ENCODE measurements at regions not wholly inside any gene's neighbourhood (a gene's known extent, or its start where the extent isn't known, plus 50 kb on each side); places are given as distances from the start of the nearest gene placed in this dataset.
A peak's percentile ranks its signal among the peaks of the same experiment; 100 is the strongest.

- BruUV-seq (replicated peaks): no TSS peak
- Mint-ChIP-seq H3K4me1 (ENCODE audit: low read depth, unreplicated experiment) (peaks cover 26% of the 10 kb centered on the region), H3K9me3 (ENCODE audit: low read depth, unreplicated experiment) (no peaks in the 10 kb centered on the region), H3K27ac (ENCODE audit: unreplicated experiment) (peak overlapping the region; percentile 46), H3K27me3 (ENCODE audit: unreplicated experiment) (no peaks in the 10 kb centered on the region), H3K4me3 (ENCODE audit: low read depth, unreplicated experiment) (no peak overlapping the region), H3K36me3 (ENCODE audit: insufficient read depth, unreplicated experiment) (no peaks in the 10 kb centered on the region)
- CTCF ChIA-PET: interaction anchor here (0.6 kb wide), 1 partner anchor 12 kb away, joined by 5 read pairs; no protein-coding TSS in a partner anchor
- no peak for DNase-seq
- TF ChIP-seq CTCF (IDR thresholded peaks at IDR 0.05; ENCODE audit: unreplicated experiment): no peak
- intact Hi-C loops (cut with micrococcal nuclease; ENCODE audit: unreplicated experiment): loop anchor here (10.0 kb wide), 1 partner anchor 281 kb away; no protein-coding TSS in a partner anchor
Observed at GRCh38 chr6:134455319-134455718, 137.4 kb upstream of the SGK1 start.

GRCh38 chr6:134454794-134455193, 136.9 kb upstream of the SGK1 start:
- no TSS peak for BruUV-seq (replicated peaks)
- Mint-ChIP-seq H3K9me3 (ENCODE audit: low read depth, unreplicated experiment) (no peaks in the 10 kb centered on the region), H3K4me3 (ENCODE audit: low read depth, unreplicated experiment) (peak overlapping the region; percentile 42), H3K27me3 (ENCODE audit: unreplicated experiment) (no peaks in the 10 kb centered on the region), H3K36me3 (ENCODE audit: insufficient read depth, unreplicated experiment) (no peaks in the 10 kb centered on the region), H3K27ac (ENCODE audit: unreplicated experiment) (peak overlapping the region; percentile 46), H3K4me1 (ENCODE audit: low read depth, unreplicated experiment) (peaks cover 26% of the 10 kb centered on the region)
- no peak for TF ChIP-seq CTCF (IDR thresholded peaks at IDR 0.05; ENCODE audit: unreplicated experiment)
- CTCF ChIA-PET: no interaction called here
- intact Hi-C loops (cut with micrococcal nuclease; ENCODE audit: unreplicated experiment): loop anchor here (5.0 to 10.0 kb wide), 2 partner anchors 38 to 280 kb away; no protein-coding TSS in a partner anchor
- DNase-seq: no peak

- peak; percentile 49 for DNase-seq
- H3K36me3 Mint-ChIP-seq (ENCODE audit: insufficient read depth, unreplicated experiment): no peaks in the 10 kb centered on the region
- TF ChIP-seq CTCF (IDR thresholded peaks at IDR 0.05; ENCODE audit: unreplicated experiment): no peak
- BruUV-seq (replicated peaks): no TSS peak
- H3K4me1 Mint-ChIP-seq (ENCODE audit: low read depth, unreplicated experiment): peaks cover 26% of the 10 kb centered on the region
- no peaks in the 10 kb centered on the region for H3K27me3 Mint-ChIP-seq (ENCODE audit: unreplicated experiment)
- intact Hi-C loops (cut with micrococcal nuclease; ENCODE audit: unreplicated experiment): loop anchor here (5.0 to 10.0 kb wide), 2 partner anchors 38 to 279 kb away; no protein-coding TSS in a partner anchor
- peak overlapping the region; percentile 42 for H3K4me3 Mint-ChIP-seq (ENCODE audit: low read depth, unreplicated experiment)
- peak overlapping the region; percentile 19 for H3K27ac Mint-ChIP-seq (ENCODE audit: unreplicated experiment)
- no peaks in the 10 kb centered on the region for H3K9me3 Mint-ChIP-seq (ENCODE audit: low read depth, unreplicated experiment)
- CTCF ChIA-PET: interaction anchor here (0.7 to 1.5 kb wide), 3 partner anchors 11 to 1060 kb away, joined by 3 to 6 read pairs (median 3); no protein-coding TSS in a partner anchor
Observed at GRCh38 chr6:134453792-134454510, 136.0 kb upstream of the SGK1 start.

- TF ChIP-seq CTCF (IDR thresholded peaks at IDR 0.05; ENCODE audit: unreplicated experiment): no peak
- no peak overlapping the region for H3K4me3 Mint-ChIP-seq (ENCODE audit: low read depth, unreplicated experiment)
- no peak for DNase-seq
- H3K27ac Mint-ChIP-seq (ENCODE audit: unreplicated experiment): no peak overlapping the region
- no TSS peak for BruUV-seq (replicated peaks)
- CTCF ChIA-PET: interaction anchor here (1.5 kb wide), 1 partner anchor 14 kb away, joined by 6 read pairs; no protein-coding TSS in a partner anchor
- H3K9me3 Mint-ChIP-seq (ENCODE audit: low read depth, unreplicated experiment): no peaks in the 10 kb centered on the region
- intact Hi-C loops (cut with micrococcal nuclease; ENCODE audit: unreplicated experiment): loop anchor here (5.0 to 10.0 kb wide), 2 partner anchors 39 to 278 kb away; no protein-coding TSS in a partner anchor
- no peaks in the 10 kb centered on the region for H3K36me3 Mint-ChIP-seq (ENCODE audit: insufficient read depth, unreplicated experiment)
- peaks cover 26% of the 10 kb centered on the region for H3K4me1 Mint-ChIP-seq (ENCODE audit: low read depth, unreplicated experiment)
- H3K27me3 Mint-ChIP-seq (ENCODE audit: unreplicated experiment): no peaks in the 10 kb centered on the region
Observed at GRCh38 chr6:134452906-134453305, 135.0 kb upstream of the SGK1 start.
